ENCODE measurements at regions not wholly inside any gene's neighbourhood (a gene's known extent, or its start where the extent isn't known, plus 50 kb on each side); places are given as distances from the start of the nearest gene placed in this dataset.

DNA sequence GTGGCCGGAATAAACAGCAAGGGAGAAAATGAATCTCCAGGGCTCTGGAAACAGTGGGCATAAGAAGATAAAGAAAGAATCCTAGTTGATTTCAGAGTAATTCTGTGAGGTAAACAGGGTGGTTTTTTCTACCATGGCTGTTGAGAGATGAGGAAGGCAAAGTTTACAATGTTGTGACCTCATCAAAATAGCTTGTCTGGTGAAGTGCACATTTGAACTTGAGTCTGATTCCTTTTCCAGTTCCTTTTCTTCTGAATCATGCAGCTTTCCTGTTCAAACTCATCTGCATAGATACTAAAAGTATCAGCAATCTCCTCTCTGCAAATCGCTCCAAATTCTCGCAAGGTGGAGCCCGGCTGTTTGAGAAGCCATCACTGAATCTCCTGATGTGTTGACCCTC, 161.7 kb downstream of the PLPP3 start:
- DNase-seq (ENCODE audit: low read depth), result no peak

DNA sequence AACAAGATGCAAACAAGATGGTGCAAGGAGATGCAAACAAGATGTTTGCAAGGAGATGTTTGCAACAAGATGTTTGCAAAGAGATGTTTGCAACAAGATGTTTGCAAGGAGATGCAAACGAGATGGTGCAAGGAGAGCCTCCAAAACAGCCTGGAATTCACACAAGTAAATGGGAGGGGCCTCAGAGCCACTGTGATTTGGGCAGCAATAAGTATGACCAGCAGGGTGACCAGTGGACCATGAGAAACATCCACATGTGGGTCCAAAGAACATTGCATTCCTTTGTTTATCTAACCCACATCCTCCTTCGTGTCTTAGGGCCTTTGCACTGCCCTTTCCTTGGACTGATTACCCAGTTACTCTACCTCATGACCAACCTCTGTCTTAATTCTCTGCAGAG, 162.9 kb downstream of the PLPP3 start:
- no peak for DNase-seq (ENCODE audit: low read depth)

DNA sequence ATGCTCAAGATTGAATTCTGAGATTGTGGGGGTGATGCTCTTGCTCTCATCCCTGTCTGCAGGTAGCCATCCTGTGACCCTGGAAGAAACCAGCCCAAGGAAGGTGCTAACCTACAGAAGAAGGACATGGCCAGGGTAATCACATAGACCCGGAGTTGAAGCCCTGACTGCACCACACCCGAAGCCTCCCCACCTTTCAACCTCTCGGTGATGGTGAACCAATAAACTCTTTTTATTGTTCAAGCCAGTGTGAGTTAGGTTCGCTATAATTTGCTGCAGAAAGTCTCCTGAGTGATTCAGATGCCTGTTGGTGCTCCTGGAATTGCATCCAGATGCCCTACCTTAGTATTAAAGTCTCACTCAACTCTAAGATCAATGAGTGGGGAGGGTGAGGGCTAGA, 163.6 kb downstream of the PLPP3 start:
- no peak for DNase-seq (ENCODE audit: low read depth)

DNA sequence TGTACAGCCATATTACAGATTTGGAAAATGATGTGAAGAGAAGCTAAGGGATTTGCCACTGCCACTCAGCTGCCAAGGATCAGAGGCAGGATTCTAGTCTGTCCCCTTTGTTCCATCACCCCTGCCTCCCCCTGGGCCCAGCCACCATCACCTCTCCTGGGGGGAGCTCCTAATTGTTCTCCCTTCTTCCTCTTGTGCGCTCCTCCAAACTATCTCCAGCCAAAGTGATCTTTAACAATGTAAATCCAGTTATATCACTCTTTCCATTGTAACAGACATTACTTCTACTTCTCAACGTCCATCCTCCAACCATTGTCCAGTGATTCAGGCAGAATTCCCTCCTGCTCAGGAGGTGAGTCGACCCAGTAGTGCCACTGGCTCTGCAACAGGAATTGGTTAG, 164.1 kb downstream of the PLPP3 start:
- no peak for DNase-seq (ENCODE audit: low read depth)

DNA sequence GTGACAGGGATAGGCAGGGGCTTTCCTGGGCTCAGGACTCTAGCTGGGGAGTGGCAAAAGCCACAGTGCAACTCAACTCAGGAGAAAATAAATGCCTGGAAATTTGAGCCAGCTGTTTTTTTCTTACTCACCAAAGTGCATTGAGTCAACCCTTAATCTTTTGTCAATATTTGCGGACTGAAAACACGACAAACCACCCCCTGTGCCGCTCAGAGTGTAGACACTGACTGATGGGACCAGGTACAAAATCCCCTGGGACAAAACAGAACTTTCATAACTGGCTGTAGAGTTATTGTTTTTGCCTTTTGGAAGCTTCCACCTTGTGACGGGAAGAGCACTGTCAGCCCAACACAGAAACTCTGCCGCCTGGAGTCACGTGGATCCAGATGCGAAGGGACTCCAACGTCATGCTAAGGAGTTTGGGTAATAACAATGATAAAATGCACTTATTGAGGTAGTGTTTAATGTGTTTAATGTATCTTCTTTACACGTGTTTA, 164.6 kb downstream of the PLPP3 start:
- DNase-seq (ENCODE audit: low read depth), result no peak

DNA sequence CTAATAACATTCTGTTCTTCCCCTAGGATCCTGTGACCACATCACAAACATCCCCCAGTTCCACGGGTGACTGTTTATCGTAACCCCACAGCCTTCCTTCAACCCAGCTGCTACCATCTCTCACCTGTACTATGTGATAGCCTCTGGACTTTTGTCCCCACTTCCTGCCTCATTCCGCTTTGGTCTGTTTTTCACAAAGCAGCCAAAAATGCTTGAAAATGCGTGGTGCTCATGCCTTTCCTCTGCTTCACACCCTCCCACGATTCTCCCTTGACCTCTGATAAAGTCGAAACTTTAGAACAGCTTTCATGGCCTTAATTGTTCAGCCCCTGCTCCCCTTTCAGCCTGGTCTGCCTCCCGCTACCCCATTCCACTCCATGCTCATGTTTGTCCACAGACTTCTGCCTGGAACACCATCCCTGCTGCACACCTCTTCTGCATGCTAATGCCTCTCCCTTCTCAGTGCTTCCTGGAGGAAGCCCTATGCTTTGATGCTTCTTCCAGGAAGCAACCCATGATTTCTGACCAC, 165.6 kb downstream of the PLPP3 start:
- DNase-seq (ENCODE audit: low read depth), result no peak

DNA sequence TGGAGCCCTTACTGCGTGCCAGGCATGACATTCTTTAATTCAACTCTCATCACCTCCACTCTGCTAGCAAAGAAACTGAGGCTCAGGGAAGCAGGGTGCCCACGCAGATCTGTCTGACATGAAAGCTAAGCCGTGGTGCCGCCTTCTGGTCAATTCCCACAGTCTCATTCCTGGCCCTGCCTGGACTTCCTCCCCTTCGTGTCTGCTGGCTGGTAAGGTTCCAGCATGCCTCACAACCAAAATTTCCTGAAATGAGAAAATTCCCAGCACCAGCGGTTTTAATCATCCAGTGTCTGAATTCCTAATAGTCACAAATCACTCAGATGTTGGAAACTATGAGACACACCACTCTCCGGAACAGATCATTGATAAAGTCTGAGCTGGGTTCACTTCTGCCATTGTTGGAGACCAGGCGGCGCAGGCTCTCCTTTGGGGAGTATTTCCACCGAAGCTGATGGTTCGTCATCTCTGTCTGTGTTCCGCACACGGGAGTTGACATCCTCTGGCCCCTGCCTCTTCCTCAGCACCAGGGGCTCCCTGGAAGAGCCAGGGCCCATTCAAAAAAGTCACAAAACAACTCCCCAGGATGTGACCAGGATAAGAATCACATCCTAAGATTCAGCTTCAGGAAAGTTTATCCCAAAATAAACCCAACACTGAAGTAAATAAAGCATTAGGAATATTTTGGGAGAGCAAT, 167.7 kb downstream of the PLPP3 start:
- no peak for DNase-seq (ENCODE audit: low read depth)

DNA sequence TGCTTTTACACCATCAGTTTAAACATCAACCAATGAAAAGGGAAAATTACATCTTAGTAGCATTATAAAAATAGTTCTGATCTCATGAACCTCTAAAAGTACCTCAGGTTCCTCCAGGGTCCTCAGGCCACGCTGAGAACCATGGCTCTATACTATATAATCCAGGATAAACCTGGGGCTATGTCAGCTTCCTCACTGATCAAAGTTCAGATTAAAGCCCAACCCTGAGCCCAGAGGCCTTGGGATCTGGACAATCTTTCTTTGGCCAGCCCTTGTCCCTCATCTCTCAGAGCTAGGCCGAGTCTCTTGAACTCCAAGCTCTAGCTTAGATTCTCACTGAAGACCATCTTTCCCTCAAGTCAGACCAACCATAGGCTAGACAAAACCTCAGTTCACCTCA, 168.3 kb downstream of the PLPP3 start:
- DNase-seq (ENCODE audit: low read depth), result no peak

DNA sequence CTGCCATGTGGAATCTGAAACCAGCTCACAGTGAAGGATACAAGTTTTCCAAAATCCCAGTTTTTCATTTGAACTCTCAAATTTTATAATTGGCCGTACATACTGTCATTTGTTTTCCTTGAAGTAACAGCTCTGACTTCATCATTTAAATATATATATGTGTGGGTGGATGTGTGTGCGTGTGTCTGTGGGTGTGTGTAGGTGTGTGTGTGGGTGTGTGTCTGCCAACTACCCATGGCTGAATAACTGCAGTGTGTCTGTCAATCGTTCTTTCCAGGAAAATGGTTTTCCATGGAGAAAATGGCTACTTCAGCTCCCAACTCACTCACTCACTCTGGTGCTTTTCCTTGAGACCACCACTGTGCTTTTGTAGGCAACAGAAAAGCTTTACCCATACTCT, 169.0 kb downstream of the PLPP3 start:
- no peak for DNase-seq (ENCODE audit: low read depth)

DNA sequence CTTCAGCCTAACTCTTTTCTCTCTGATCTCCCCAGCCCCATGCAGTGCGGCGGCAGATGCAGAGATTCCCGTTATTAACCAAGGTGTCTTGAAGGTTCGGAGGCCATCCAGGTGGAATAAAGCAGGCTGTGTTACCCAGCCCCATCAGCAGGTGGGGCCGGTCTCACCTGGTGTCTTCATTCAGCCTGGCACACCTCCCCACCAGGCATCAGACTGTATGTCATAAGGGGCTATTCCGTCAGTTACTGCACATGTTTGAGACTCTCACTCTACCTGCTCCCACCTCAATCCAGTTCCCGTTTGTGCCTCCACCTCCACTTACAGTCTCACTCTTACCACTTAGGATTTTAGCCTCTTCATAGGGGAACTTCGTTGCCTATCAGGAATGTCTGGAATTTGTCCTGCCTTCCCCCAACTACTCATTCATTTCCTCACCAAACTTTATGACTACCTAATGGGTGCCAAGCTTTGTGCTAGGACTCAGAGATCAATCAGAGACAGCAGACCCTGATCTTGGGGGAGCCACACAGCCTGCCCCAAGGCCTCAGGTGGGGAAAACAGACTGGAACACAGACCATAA, 170.2 kb downstream of the PLPP3 start:
- no peak for DNase-seq (ENCODE audit: low read depth)

DNA sequence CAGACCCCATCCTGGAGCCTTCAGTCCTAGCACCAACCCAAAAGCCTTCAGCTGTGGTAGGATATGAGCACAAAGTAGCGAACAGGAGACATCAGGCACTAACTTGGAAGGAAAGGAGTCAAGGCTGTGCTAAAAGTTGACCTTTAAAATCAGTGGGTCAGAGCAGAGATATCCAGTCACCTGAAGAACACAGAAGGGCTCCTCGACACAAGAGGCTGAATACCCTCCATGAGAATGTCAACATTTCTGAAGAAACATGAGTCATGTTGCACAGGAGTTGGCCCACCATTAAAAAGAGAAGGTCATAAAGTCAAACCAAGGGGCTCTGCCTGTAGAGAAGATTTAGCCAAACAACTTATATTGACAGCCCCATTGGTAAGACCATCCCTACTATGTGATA, 172.5 kb downstream of the PLPP3 start:
- no peak for DNase-seq (ENCODE audit: low read depth)

DNA sequence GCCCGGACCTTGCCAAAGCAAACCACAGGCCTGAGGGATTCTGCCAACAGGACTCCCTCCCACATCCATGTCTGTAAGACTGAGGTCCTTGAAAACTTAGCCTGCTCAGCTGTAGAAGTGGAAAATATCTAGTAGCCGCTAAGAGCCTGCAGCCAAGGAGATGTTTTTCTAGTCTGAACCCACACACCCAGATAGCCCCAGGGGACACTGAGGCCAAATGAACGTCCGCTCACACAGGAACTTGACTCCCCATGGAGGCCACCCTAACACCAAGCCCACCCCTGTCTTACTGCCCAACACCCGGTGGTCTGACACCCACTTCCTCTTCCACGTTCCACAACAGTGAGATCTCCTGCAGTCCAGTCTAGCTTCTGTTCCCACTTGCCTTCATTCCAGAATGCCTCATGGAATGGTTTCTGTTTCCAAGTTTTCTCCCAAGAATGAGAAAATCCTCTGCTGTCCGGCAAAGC, 174.8 kb downstream of the PLPP3 start:
- DNase-seq (ENCODE audit: low read depth), result no peak

DNA sequence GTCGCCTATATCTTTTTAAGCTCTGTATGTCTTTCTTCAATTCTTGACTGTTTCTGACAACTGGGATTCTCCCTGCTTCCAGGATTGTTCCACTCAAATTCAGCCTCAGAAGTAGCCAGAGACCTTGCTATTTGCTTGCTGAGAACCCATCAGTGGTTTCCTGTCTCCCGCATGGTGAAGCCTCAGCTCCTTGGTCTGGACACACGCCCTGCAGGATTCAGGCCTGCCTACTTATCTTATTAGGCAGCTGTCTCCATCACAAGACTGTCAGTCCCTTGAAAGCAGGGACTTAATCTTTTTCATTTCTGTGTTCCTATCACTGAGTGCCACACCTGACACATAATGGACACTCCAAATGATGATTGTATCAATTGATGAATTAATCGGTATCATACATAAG, 175.3 kb downstream of the PLPP3 start:
- DNase-seq (ENCODE audit: low read depth), result no peak

DNA sequence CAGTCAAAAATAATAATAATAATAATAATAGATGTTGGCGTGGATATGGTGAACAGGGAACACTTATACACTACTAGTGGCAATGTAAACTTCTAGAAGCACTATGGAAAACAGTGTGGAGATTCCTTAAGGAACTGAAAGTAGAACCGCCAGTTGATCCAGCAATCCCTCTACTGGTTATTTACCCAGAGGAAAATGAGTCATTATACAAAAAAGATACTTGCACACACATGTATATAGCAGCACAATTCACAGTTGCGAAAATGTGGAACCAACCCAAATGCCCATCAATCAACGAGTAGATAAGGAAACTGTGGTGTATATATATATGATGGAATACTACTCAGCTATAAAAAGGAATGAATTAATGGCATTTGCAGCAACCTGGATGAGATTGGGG, 176.0 kb downstream of the PLPP3 start:
- DNase-seq (ENCODE audit: low read depth), result no peak

DNA sequence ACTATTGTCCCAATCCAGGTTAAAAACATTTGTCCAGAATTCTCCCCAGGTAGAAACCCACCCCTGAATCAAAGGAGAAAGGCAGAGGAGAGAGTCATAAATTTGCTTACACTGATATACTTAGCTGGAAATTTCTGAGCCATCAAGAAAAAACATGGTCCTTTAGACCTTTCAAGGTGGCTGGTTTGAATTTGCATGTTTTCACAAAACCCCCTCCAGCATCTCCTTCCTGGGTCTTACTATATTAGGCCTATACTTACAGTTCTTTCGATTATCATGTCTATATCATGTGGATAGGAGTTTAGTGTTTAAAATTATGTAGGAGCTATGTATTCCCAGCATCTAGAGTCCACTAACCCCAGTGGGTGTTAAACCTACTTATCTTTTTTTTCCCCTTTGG, 178.2 kb downstream of the PLPP3 start:
- DNase-seq (ENCODE audit: low read depth), result no peak

DNA sequence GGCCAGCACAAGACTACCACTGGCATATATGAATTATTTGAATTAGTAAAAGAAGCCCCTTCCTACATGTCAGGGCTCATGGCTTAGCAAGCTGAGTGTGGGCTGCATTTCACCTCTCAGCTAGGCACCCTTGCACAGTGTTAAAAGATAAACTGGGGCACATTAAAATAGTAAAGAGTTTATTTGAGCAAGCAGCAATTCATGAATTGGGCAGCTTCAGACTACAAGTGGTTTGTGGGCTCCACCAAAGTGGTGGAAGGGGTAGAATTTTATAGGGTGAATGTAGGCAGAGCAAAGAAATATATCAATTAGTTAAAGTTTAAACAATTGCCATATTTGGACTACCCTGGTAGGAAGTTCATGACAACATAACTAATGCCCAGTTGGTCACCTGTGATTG, 178.8 kb downstream of the PLPP3 start:
- DNase-seq (ENCODE audit: low read depth), result no peak

DNA sequence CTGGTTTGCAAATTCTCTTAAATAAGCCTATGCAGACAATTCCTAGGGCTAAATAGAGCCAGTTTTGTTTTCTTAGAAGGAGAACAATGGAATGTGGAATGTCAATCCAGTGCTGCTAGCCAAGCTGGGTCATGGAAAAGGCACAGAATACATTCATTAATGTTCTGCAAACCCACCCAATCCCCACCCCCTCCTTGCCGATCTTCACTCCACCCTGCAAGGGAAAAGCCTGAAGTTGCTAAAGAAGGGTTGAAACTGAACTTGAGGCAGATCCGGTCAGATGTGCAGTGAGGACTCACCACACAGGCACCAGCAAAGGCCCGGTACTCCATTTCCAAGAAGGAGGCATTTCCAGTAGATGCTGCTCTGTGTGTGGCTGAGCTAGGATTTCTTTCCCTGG, 179.6 kb downstream of the PLPP3 start:
- no peak for DNase-seq (ENCODE audit: low read depth)

DNA sequence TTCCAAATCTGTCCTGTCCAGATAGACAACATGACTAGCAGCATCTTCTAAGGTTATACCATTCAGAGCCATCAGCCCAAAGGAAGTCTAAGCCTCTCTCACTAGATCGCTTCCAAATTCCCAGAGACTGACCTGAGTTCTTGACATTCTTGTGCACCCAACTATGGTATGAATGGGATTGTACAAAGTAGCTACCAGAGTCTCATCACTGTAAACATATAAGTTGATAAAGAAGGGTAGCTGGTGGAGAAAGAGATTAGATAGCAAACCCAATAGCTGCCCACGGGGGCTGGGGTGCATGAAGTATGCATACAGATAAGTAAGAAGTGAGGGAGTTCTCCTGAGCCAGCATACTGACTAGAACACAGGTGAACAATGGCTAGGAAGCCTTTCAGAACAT, 180.0 kb downstream of the PLPP3 start:
- DNase-seq (ENCODE audit: low read depth), result no peak

DNA sequence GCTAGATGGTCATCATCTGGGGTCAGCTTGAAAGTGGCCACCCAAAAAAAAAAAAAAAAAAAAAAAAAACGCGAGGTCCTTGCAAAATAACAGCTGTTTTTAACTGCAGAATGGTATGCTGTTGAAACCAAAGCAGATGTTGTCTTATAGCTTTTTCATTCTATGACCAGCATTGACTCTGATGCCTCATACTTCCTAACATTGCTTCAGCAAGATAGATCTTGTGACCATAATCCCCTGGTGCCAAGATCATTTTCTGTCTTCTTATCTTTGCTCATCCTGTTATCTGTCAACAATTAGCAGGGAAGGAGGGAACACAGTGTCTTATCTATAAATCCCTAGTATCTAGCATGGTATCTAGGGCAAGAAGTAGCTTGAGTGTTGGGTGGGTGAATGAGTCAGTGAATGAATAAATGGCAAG, 181.5 kb downstream of the PLPP3 start:
- DNase-seq (ENCODE audit: low read depth), result peak; percentile 11

DNA sequence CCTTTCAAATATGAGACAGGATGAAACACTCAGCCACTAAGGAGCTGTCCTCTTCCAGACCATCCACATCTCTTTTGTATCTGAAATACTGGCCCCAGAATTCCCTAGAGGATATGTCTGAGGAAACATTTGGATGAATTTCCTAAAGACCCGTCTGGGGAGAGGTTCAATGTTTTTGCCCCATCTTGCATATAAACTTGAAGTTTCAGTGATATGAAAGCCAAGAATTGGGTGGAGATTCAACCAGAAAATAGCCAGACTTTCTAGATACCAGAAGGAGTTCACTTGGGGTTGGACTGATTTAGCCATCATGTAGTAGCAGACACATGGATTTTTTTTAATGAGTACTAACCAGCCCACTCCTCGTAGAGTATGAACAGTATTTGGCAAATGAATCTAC, 182.0 kb downstream of the PLPP3 start:
- no peak for DNase-seq (ENCODE audit: low read depth)

DNA sequence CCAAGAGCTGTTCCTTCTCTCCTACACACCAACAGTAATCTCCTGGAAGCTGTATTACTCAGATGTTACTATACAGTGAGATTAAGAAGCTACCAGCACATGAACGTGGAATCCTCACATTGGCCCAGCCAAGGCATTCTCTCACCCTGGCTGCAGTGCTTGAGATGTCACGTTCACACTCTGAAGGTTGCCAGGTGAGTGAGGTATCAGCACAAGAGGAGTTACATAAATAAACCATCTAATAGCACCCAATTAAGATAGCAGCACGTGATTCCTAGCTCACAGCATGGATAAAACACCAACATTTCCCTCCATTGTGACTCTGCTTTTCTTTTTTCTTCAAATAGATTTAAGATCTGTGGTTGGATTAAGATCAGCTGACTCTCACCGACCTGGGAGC, 182.8 kb downstream of the PLPP3 start:
- no peak for DNase-seq (ENCODE audit: low read depth)

DNA sequence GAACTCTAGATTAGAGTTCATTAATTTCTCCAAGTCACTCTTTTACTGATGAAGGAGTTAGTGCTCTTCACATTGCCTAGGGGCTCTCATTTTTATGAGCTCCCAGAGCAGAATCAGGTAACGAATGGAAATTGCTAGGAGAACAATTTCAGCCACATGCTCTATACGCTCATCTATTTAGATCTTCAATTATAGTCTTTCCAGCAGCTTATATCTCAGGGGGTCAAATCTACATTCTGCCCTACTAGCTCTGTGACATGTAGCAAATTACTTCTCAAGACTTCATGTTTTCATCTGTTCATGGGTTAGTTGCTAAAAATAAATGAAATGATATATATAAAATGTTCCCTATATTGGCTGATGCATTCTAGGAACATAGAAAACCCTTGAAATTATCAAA, 183.6 kb downstream of the PLPP3 start:
- DNase-seq (ENCODE audit: low read depth), result no peak

DNA sequence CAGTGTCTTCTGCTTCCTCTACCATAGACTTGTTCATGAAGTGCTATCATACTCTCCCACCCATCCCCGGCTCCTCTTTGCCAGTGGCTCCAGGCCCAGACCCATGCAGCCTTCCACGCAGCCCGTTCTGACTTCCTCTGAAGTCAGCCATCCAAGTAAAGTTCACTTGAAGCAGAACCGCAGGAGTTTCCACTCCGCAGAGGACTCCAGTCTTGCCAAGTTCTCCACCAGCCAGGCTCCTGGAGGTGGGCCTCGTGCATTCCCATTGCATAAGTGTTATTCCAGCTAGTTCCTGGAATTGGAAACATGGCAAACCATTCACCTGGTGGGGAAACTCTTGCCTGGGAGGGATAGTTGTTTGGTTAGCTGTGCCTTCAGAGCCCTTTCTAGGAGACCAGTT, 185.1 kb downstream of the PLPP3 start:
- no peak for DNase-seq (ENCODE audit: low read depth)
